Activated T-helper 1 cell treated with anti-CD3 and anti-CD28 coated beads, Interleukin-2, amount 50 U/mL, for 16 hours (primary cell): ENCODE measurements at regions not wholly inside any gene's neighbourhood (a gene's known extent, or its start where the extent isn't known, plus 50 kb on each side); places are given as distances from the start of the nearest gene placed in this dataset.
"Not testable (repeated sequence)": the region's sequence is repeated elsewhere in the genome, so short reads cannot be mapped to it uniquely, and the experiment has no call there.

Source experiments
- DNase-seq, 2 donors: peaks; one replicate each; pipeline ENCODE4 v3.0.0-alpha.2; 2020; ENCODE audit warnings: low read depth in 1 of 2, low spot score in 1 of 2

DNA sequence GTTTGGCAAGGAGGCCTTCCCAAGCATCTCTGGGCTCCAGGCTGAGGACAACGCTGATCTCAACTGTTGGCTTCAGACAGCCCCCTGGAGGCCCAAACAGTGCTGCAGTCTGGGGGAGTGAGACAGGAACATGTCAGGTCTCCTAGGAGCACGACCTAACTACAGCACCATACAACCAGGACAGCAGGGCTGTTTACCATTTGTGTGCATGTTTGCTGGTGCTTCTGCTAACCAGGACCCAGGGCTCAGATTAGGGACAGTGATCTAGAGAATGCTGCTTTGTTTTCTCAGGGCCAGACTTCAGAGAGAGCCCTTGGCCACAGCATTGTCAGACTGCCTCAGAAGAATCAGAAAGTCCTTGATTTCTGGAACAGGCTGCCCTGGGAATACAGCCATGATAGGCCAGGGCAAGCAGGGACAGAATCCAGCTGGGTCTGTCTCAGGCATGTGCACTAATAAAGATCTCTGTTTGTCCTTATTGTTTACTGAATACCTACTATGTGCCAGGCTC lies 126.5 kb downstream of the VPREB1 start:
- no peak for DNase-seq

- DNase-seq, result no peak
Measured at GRCh38 chr22:22372086-22372485, 127.5 kb downstream of the VPREB1 start.

GRCh38 chr22:22374163-22374562 lies 129.6 kb downstream of the VPREB1 start:
- no peak for DNase-seq

DNA sequence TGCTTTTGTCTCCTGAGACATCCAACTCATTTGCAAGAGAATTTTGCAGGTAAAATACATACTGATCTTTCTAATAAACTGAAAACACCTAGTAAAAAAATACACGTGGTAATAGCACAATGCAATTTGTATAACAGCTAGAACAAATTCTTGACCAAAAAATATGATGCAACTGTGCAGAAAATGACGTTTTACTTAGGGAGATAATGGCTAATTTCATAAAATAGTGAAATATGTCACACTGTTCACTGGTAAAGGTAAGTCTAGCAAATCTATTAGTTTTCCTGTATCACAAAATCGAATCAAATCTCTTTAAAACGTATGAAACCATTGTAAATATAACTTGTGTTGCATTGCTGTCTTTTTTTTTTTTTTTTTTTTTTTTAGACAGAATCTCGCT lies 130.0 kb downstream of the VPREB1 start:
- no peak for DNase-seq

DNA sequence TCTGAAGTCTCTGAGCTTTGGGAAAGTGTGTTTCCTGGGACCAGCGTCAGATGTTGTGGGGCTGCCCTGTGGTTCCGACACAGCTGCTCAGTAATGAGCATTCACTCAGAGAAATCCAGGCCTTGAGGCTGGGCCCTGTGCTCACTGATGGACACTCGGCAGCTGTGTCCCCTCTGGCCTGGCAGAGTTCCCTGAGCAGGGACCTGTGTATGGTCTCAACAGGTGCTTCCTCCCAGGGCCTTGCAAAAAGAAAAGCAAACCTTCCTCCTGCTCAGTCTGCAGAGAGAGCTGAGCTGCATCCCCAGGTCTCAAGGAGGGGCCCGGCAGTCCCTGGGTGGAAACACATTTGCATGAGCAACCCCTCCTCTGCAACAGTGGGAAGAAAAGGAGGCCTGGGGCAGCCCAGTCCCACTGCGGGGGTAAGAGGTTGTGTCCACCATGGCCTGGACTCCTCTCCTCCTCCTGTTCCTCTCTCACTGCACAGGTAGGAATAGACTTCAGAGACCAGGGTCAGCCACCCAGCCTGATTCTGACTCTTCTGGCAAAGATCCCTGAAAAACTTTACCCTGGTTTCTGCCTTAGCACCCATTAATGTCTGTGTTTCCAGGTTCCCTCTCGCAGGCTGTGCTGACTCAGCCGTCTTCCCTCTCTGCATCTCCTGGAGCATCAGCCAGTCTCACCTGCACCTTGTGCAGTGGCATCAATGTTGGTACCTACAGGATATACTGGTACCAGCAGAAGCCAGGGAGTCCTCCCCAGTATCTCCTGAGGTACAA lies 131.2 kb downstream of the VPREB1 start:
- no peak for DNase-seq

- DNase-seq, result no peak
Measured at GRCh38 chr22:22376352-22376706, 131.7 kb downstream of the VPREB1 start.

GRCh38 chr22:22376884-22377283 lies 131.7 kb downstream of the ZNF280B start:
- not testable (repeated sequence) for DNase-seq

DNA sequence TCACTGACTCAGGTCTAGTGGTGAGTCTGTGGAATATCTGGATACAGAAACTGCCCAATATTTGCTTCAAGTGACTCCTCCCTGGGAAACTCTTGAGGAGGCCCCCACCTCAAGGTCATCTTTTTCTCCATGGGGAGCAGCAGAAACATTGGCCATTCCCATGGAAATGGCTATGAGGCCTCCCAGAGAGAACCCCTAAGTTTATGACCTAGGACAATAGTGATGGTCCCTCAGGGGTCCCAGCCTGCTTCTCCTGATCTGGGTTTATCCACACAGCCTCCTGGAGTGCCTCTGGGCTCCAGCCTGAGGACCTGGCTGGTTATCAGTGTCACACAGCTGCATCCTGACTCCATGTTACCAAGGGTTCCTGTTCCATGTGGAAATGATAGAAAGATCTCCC lies 131.2 kb downstream of the ZNF280B start:
- DNase-seq, result no peak

GRCh38 chr22:22378446-22379415 lies 129.8 kb downstream of the ZNF280B start:
- no peak for DNase-seq

DNA sequence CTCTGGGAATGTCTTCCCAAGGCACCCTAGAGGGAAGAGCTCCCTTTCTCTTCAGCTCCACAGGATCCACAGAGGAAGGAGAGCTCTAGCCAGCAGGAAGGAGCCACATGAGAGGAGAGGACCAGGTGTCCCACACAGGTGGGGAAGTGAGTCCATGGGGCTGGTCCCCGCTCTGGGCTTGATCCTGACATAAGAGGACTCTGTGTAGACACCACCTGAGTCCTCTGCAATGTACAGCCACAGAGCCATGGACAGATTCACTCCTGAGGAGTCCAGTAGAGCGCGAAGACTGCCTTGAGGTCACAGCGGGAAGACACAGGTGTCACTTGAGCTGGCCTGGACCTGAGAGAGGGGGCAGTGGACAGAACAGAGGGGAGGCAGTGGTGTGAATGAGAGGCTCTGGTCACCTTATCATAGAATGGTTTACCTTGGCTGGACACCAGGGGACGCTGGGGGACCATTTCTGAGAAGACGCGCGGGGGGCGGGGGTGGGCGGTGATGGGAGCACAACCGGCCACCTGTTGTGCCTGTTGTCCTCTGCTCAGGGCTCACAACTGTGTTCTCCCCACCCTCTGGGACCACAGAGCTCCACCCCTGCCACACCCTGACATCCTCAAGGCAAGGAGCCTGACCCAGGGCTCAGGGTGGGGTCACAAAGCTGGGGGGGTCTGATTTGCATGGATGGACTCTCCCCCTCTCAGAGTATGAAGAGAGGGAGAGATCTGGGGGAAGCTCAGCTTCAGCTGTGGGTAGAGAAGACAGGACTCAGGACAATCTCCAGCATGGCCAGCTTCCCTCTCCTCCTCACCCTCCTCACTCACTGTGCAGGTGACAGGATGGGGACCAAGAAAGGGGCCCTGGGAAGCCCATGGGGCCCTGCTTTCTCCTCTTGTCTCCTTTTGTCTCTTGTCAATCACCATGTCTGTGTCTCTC lies 128.2 kb downstream of the ZNF280B start:
- DNase-seq, result no peak

GRCh38 chr22:22381292-22381691 lies 127.2 kb downstream of the ZNF280B start:
- DNase-seq, result not testable (repeated sequence)

DNA sequence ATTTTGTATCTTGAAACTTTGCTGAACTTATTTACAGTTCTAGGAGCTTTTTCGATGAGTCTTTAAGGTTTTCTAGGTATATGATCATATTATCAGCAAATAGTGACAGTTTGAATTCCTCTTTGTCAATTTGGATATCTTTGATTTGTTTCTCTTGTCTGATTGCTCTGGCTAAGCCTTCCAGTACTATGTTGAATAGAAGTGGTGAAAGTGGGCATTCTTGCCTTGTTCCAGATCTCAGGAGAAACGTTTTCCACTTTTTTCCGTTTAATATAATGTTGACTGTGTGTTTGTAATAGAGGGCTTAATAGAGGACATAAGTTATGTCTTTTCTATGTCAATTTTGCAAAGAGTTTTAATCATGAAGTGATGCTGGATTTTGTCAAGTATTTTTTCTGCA lies 124.3 kb downstream of the ZNF280B start:
- DNase-seq, result no peak

DNA sequence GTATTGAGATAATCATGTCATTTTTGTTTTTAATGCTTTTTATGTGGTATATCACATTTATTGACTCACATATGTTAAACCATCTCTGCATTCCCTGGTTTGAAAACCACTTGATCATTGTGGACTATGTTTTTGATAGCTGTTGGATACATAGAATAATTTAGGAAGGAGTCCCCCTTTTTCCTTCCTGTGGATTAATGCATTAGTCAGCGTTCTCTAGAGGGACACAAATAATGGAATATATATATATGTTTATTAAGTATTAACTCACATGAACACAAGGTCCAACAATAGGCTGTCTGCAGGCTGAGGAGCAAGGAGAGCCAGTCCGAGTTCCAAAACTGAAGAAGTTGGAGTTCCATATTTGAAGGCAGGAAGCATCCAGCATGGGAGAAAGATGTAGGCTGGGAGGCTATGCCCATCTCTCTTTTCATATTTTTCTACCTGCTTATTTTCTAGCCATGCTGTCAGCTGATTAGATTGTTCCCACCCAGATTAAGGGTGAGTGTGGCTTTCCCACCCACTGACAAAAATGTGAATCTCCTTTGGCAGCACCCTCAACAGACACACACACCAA lies 123.8 kb downstream of the ZNF280B start:
- DNase-seq, result no peak

DNA sequence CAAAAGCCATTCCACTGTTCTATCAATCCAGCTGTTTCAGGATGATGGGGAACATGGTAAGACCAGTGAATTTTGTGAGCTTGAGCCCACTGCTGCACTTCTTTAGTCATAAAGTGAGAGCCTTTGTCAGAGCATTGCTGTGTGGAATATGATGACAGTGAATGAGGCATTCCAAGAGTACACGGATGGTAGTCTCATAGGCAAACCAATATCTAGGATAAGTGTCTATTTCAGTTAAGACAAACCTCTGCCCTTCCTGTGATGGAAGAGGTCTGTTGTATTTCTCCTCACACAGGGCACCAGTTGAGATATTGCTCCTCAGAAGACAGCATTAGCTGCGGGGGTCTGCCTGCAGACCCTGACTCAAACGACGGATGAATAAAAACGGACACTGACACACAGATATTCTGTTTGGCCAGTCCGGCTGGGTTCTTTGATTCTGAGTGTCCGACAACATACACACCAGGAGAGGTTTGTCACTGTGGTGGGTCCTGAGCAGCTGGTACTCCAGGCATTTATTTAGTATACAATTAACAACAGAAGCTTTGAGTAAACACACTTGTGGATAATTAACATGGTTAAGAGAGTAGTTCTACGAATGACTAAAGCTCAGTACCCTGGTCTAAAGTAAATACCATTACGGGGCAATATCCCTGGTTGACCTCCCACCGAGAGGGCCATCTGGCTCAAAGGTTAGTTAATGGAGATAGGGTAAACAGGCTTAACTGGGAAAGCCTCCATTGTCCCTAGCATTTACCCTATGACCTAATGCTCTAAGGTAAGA lies 121.7 kb downstream of the ZNF280B start:
- DNase-seq, result no peak

DNA sequence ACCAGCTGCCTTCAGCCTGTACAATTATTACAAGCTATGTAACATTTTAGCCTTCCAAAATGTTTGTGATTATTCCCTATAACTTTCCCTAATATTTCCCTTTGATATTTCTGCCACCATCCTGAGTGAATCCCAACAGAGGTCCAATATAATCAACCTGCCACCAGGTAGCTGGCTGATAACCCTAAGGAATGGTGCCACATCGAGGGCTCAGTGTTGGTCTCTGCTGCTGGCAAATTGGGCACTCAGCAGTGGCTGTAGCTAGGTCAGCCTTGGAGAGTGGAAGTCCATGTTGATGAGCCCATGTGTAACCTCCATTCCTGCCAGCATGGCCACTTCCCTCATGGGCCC lies 121.2 kb downstream of the ZNF280B start:
- DNase-seq, result no peak

DNA sequence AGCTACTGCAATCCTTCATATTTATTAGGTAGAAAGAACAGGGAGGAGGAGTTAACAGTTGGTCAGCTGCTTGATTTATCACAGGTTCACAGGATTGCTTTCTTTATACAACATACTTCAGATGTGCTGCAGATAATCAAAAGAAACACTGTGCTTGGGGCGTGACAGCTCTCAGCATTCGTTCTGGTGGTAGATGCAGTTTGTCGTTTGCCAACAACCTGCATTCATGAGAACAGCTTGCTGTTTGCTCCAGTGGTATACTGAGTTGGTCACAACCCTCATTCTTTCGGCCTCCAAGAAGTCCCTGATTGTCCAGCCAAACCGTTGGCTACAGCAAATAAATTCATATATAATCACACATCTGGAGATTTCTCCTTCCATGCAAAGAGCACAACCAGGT lies 120.5 kb downstream of the ZNF280B start:
- no peak for DNase-seq

GRCh38 chr22:22388494-22388893 lies 120.0 kb downstream of the ZNF280B start:
- no peak for DNase-seq

DNA sequence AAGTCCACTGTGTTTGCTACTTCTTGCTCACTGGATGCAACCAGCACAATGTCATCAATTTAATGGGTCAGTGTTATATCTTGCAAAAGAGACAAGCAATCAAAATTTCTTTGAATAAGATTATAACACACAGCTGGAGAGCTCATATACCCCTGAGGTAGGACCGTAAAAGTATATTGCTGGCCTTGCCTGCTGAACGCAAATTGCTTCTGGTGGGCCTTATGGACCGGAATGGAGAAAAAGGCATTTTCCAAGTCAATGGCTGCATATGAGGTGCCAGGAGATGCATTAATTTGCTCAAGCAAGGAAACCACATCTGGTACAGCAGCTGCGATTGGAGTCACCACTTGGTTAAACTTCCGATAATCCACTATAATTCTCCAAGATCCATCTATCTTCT lies 119.1 kb downstream of the ZNF280B start:
- DNase-seq, result no peak

GRCh38 chr22:22390989-22391388 lies 117.6 kb downstream of the ZNF280B start:
- DNase-seq, result no peak

- DNase-seq, result no peak
Measured at GRCh38 chr22:22391543-22391942, 117.0 kb downstream of the ZNF280B start.
